ENCODE measurements at regions not wholly inside any gene's neighbourhood (a gene's known extent, or its start where the extent isn't known, plus 50 kb on each side); places are given as distances from the start of the nearest gene placed in this dataset.

DNA sequence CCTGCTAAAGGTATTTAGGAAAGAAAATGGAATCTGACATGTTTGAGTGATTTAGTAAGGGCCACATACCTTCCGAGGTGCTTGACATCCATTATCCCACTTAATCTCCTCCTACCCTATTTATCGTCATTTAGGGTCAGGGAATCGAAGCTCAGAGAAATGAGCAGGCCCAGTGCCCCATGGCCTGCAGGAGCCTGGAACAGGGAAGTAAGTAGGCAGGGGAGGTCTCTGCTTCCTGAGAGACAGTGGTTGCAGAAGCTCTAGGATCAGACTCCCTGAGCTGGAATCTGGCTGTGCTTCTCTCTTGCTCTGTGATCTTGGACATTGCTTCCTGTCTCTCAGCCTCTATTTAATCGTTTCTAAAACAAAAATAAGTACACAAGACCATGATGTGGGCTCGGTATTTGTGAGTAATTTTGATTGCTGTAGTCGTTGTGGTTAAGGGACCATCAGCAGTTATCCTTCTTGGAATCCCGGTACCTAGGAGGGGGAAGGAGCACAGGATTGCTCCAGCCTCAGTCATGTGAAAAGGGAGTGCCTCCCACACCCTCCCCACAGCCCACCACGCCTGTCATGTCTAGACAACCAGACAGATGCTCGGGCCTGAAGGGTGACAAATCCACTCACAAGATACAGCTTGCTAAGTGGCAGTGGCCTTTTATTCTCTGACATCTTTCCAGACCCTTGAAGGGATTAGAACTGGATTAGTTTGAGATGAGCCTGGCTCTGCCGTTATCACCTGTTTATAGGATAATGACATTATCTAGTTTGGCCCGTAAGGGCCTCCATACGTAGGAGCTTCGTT is 169.2 kb upstream of the TSHZ3 start:
- TF ChIP-seq, protein P1, sequence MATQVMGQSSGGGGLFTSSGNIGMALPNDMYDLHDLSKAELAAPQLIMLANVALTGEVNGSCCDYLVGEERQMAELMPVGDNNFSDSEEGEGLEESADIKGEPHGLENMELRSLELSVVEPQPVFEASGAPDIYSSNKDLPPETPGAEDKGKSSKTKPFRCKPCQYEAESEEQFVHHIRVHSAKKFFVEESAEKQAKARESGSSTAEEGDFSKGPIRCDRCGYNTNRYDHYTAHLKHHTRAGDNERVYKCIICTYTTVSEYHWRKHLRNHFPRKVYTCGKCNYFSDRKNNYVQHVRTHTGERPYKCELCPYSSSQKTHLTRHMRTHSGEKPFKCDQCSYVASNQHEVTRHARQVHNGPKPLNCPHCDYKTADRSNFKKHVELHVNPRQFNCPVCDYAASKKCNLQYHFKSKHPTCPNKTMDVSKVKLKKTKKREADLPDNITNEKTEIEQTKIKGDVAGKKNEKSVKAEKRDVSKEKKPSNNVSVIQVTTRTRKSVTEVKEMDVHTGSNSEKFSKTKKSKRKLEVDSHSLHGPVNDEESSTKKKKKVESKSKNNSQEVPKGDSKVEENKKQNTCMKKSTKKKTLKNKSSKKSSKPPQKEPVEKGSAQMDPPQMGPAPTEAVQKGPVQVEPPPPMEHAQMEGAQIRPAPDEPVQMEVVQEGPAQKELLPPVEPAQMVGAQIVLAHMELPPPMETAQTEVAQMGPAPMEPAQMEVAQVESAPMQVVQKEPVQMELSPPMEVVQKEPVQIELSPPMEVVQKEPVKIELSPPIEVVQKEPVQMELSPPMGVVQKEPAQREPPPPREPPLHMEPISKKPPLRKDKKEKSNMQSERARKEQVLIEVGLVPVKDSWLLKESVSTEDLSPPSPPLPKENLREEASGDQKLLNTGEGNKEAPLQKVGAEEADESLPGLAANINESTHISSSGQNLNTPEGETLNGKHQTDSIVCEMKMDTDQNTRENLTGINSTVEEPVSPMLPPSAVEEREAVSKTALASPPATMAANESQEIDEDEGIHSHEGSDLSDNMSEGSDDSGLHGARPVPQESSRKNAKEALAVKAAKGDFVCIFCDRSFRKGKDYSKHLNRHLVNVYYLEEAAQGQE (IDR thresholded peaks at IDR 0.05; ENCODE audit: borderline replicate concordance in 1 of 2, low read depth in 1 of 2, low read length in 2 of 2) = no peak
- TF ChIP-seq CTCF (CRISPR knock-in tag; IDR thresholded peaks at IDR 0.05) = no peak
- no peak for TF ChIP-seq RERE (CRISPR knock-in tag; IDR thresholded peaks at IDR 0.05; ENCODE audit: low read depth)
- no peak for TF ChIP-seq RFX5 (IDR thresholded peaks at IDR 0.05; ENCODE audit: low read depth, low read length)
- TF ChIP-seq PTBP1 (IDR thresholded peaks at IDR 0.05; ENCODE audit: low read depth, low read length, poor library complexity, severe bottlenecking) = no peak

Measured in HepG2 (cell line).